Activated CD8-positive, alpha-beta memory T cell treated with anti-CD3 and anti-CD28 coated beads for 1 hour (primary cell): ENCODE measurements at regions not wholly inside any gene's neighbourhood (a gene's known extent, or its start where the extent isn't known, plus 50 kb on each side); places are given as distances from the start of the nearest gene placed in this dataset.

Source experiments
- DNase-seq, 2 donors: peaks; one replicate each; pipeline ENCODE4 v3.0.0-alpha.2; 2020; ENCODE audit warnings: low read depth in 1 of 2; ENCODE audit errors: extremely low read depth in 1 of 2

GRCh38 chr4:153137159-153137558, 67.1 kb upstream of the TRIM2 start:
- no peak for DNase-seq

- DNase-seq, result no peak
These were observed 66.3 kb upstream of the TRIM2 start for GRCh38 chr4:153137677-153138630.

- no peak for DNase-seq
These were observed 65.5 kb upstream of the TRIM2 start for GRCh38 chr4:153138736-153139135.

DNA sequence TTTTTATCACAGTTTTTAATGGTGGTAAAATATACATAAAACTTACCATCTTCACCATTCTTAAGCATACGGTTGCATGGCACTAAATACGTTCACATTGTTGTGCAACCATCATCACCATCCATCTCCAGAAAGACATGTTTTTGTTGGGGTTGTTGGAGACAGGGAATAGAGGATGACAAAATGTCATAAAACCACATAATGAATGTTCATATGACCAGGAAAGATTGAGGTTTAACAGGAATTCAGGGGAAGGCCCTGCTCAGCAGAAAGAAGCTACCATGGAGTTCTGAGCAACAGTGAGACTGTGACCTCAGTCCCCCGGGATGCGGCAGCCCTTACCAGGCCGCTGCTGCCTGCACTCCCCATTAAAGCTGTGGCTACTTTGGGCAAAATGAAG, 63.9 kb upstream of the TRIM2 start:
- no peak for DNase-seq

DNA sequence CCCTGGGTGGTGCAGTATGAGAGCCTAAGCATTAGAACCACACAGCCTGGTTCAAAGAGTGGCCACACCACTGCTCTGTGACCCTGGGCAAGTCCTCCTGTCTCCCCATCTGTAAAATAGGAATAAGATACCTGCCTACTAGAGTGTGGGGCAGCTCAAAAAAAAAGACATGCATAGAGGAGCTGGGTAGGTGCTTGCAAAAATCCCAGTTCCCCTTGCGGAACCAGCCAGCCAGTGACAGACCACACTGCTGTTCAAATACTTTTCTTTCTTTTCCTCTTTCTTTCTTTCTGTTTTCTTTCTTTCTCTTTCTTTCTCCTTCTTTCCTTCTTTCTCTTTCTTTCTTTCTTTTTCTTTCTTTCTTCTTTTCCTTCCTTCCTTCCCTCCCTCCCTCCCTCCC, 63.0 kb upstream of the TRIM2 start:
- DNase-seq, result no peak

- DNase-seq, result peak in 1 of 2 donors; percentile 10
These were observed 61.4 kb upstream of the TRIM2 start for GRCh38 chr4:153142700-153143438.

GRCh38 chr4:153143527-153144348, 60.5 kb upstream of the TRIM2 start:
- DNase-seq, result no peak

- DNase-seq, result no peak
These were observed 58.2 kb upstream of the TRIM2 start for GRCh38 chr4:153146031-153146430.

DNA sequence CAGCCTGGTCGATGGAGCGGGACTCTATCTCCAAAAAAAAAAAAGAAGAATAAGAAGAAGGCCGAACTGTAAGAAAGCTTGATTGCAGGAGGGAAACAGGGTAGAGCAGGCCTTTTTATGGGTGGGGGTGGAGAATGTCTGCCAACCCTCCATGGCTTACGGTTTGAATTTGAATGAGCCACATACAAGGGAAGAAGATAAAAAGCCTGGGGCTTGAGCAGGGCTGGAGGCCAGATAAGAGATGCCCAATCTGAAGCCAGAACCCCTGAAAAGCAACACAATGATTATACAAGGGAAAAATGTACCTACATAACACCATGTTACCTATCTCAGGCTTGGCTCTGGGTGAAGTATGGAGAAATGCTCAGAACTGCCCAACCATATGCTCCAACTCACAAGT, 57.3 kb upstream of the TRIM2 start:
- DNase-seq, result no peak

- DNase-seq, result no peak
These were observed 55.5 kb upstream of the TRIM2 start for GRCh38 chr4:153148791-153149190.

DNA sequence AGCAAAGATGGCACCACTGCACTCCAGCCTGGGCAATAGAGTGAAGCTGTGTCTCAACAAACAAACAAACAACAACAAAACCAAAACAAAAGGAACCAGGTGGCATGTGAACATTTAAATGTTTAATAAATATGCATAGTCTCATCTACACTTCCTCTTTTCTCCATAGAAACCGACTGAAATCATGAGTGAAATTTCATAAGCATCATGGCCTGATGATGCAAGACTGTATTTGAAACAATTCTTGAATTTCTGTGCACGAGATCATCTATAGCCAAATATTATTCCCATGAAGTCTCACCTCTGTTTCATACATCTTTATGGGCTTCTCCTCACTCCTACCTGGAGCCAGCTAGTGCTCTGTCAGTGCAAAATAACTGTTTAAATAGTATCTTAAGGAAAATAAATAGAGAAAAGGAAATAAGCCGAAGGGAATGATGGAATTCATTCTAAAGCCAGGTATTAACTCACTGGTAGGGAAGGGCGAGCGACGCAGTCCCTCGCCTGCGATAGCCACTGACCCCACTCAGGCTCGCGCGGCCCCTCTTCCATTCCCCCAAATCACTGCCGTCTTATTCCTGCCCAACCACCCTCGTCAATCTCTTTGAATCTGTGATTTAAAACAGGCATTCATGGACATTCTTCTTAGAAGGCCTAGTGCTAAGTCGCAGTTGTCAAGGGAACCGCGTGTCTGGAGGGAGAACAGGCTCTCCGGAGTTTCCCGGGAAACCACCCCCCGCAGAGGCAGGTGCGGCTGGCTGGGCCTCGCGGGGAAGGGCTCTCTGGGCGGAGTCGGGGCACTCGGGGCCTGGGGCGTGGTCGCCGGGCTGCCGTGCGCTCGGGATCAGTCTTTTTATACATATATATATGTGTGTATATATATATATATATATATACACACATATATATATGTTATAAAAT, 52.4 kb upstream of the TRIM2 start:
- no peak for DNase-seq

DNA sequence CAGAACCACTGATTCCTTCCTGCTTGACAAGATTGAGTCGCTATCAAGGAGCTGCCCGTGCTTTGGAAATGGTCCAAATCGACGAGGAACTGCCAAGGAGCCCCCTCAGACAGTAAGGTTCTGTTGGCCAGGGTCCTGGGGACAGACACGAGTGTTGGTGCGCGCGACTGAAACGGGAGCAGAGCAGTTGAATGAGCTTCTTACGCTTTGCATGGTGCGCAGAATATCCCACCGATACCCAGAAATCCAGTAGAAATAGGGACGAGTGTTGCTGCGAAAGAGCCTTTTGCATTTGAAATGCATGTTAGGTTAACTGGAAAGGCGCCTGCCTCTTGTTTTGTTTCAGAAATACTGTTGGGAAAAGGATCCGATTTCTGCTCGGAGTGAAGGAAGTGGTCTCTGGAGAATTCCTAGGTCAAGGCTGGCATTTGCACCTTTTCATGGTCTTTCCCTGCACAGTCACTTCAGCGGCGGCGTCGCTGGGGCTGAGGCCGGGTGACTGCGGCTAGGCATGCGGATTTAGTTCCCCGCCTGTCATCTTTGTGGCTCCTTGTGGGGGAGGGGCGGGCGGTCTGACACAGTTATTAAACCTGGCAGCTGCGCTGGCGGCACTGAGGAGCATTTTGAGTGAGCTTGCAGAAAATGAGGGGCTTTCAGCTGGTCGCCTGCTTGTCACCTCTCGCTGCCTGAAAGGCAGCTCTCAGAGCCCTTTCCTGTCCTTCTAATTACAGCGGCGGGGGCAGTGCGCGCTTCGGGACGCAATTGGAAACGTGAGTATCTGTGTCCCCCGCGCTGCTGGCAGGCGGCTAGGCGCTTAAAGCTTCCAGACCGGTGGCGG, 51.5 kb upstream of the TRIM2 start:
- DNase-seq, result peak in 1 of 2 donors; percentile 13

GRCh38 chr4:153153339-153153871, 50.8 kb upstream of the TRIM2 start:
- peak; percentile 8 to 39 for DNase-seq

GRCh38 chr4:153154007-153154975, 50.0 kb upstream of the TRIM2 start:
- no peak for DNase-seq
